ENCODE measurements at regions not wholly inside any gene's neighbourhood (a gene's known extent, or its start where the extent isn't known, plus 50 kb on each side); places are given as distances from the start of the nearest gene placed in this dataset.

DNA sequence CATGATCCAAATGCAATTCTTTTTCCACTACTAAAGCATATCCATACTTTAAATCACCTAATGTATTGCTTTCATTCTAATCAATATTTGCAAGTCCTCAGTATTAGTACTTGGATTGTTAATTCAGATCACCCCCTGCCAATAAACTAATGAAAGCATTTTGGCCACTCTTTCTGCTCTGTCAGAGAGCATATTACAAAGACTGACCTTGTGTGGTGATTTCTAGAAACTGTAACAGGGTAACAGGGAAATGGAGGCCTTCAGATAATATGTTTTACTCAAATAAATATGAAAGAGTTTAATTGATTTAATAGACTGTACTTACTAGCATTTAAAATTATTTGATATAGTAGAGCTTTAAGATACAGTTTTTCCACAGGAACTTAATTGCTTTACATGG, 453.0 kb downstream of the KCNJ3 start:
- no peaks in the 10 kb centered on the region for H3K79me2 ChIP-seq (ENCODE audit: control insufficient read depth, insufficient read depth, low read length)
- in situ Hi-C loops (cut with MboI) (no loop called here), intact Hi-C loops (cut with micrococcal nuclease) (no loop called here)
- no peak overlapping the region for H2AFZ ChIP-seq (ENCODE audit: low read depth, low read length)
- DNase-seq (ENCODE audit: extremely low read depth in 1 of 4, low spot score in 3 of 4) (no peak), FAIRE-seq (no peak), ATAC-seq (no peak)
- H3K9me1 ChIP-seq (ENCODE audit: control insufficient read depth, insufficient read depth, low read length): no peaks in the 10 kb centered on the region
- TF ChIP-seq, protein P1, sequence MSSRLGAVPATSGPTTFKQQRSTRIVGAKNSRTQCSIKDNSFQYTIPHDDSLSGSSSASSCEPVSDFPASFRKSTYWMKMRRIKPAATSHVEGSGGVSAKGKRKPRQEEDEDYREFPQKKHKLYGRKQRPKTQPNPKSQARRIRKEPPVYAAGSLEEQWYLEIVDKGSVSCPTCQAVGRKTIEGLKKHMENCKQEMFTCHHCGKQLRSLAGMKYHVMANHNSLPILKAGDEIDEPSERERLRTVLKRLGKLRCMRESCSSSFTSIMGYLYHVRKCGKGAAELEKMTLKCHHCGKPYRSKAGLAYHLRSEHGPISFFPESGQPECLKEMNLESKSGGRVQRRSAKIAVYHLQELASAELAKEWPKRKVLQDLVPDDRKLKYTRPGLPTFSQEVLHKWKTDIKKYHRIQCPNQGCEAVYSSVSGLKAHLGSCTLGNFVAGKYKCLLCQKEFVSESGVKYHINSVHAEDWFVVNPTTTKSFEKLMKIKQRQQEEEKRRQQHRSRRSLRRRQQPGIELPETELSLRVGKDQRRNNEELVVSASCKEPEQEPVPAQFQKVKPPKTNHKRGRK (tag; IDR thresholded peaks at IDR 0.05): no peak
- TF ChIP-seq TAF7 (tag; IDR thresholded peaks at IDR 0.05) (no peak), SP1 (CRISPR knock-in tag; IDR thresholded peaks at IDR 0.05) (no peak), MTA2 (IDR thresholded peaks at IDR 0.05; ENCODE audit: low read depth) (no peak), ZNF140 (CRISPR knock-in tag; IDR thresholded peaks at IDR 0.05) (no peak), HIVEP1 (CRISPR knock-in tag; IDR thresholded peaks at IDR 0.05) (no peak), FOS (IDR thresholded peaks at IDR 0.05; ENCODE audit: extremely low read depth, insufficient read length) (no peak), ZNF124 (CRISPR knock-in tag; IDR thresholded peaks at IDR 0.05) (no peak), THRAP3 (IDR thresholded peaks at IDR 0.05; ENCODE audit: borderline replicate concordance) (no peak), ZNF134 (CRISPR knock-in tag; conservative IDR thresholded peaks at IDR 0.05) (no peak), ZNF282 (CRISPR knock-in tag; IDR thresholded peaks at IDR 0.05) (no peak), ZNF644 (tag; IDR thresholded peaks at IDR 0.05; ENCODE audit: low read depth) (no peak)
- TF ChIP-seq, protein P2, sequence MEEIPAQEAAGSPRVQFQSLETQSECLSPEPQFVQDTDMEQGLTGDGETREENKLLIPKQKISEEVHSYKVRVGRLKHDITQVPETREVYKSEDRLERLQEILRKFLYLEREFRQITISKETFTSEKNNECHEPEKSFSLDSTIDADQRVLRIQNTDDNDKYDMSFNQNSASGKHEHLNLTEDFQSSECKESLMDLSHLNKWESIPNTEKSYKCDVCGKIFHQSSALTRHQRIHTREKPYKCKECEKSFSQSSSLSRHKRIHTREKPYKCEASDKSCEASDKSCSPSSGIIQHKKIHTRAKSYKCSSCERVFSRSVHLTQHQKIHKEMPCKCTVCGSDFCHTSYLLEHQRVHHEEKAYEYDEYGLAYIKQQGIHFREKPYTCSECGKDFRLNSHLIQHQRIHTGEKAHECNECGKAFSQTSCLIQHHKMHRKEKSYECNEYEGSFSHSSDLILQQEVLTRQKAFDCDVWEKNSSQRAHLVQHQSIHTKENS (CRISPR knock-in tag; IDR thresholded peaks at IDR 0.05): no peak
- TF ChIP-seq, protein P3, sequence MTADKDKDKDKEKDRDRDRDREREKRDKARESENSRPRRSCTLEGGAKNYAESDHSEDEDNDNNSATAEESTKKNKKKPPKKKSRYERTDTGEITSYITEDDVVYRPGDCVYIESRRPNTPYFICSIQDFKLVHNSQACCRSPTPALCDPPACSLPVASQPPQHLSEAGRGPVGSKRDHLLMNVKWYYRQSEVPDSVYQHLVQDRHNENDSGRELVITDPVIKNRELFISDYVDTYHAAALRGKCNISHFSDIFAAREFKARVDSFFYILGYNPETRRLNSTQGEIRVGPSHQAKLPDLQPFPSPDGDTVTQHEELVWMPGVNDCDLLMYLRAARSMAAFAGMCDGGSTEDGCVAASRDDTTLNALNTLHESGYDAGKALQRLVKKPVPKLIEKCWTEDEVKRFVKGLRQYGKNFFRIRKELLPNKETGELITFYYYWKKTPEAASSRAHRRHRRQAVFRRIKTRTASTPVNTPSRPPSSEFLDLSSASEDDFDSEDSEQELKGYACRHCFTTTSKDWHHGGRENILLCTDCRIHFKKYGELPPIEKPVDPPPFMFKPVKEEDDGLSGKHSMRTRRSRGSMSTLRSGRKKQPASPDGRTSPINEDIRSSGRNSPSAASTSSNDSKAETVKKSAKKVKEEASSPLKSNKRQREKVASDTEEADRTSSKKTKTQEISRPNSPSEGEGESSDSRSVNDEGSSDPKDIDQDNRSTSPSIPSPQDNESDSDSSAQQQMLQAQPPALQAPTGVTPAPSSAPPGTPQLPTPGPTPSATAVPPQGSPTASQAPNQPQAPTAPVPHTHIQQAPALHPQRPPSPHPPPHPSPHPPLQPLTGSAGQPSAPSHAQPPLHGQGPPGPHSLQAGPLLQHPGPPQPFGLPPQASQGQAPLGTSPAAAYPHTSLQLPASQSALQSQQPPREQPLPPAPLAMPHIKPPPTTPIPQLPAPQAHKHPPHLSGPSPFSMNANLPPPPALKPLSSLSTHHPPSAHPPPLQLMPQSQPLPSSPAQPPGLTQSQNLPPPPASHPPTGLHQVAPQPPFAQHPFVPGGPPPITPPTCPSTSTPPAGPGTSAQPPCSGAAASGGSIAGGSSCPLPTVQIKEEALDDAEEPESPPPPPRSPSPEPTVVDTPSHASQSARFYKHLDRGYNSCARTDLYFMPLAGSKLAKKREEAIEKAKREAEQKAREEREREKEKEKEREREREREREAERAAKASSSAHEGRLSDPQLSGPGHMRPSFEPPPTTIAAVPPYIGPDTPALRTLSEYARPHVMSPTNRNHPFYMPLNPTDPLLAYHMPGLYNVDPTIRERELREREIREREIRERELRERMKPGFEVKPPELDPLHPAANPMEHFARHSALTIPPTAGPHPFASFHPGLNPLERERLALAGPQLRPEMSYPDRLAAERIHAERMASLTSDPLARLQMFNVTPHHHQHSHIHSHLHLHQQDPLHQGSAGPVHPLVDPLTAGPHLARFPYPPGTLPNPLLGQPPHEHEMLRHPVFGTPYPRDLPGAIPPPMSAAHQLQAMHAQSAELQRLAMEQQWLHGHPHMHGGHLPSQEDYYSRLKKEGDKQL (CRISPR knock-in tag; IDR thresholded peaks at IDR 0.05; ENCODE audit: borderline replicate concordance): no peak
- no peak overlapping the region for H3K27ac ChIP-seq (ENCODE audit: extremely low read depth, low read depth, low read length)
- no peaks in the 10 kb centered on the region for H4K20me1 ChIP-seq (replicated peaks; ENCODE audit: control insufficient read depth, insufficient read depth, low read length)
- no peaks in the 10 kb centered on the region for H3K36me3 ChIP-seq (ENCODE audit: control insufficient read depth, insufficient read depth, low read length)
- BruUV-seq (replicated peaks): no TSS peak
- H3K4me2 ChIP-seq (ENCODE audit: insufficient read depth, low read length): no peak overlapping the region
- no peaks in the 10 kb centered on the region for H3K9me3 ChIP-seq (replicated peaks; ENCODE audit: control insufficient read depth, insufficient read depth, low read depth, low read length)
- ChIA-PET CTCF (ENCODE audit: low intra/inter-chr PET ratio) (no interaction called here), POLR2A (no interaction called here)
- no peaks in the 10 kb centered on the region for H3K4me1 ChIP-seq (replicated peaks in 1 of 2; ENCODE audit: control insufficient read depth in 2 of 2, insufficient read depth in 2 of 2, low read length in 2 of 2)
- no peaks in the 10 kb centered on the region for H3K27me3 ChIP-seq (ENCODE audit: control insufficient read depth in 2 of 2, insufficient read depth in 2 of 2, low read length in 2 of 2)
- no peak overlapping the region for H3K4me3 ChIP-seq
- H3K9ac ChIP-seq (ENCODE audit: insufficient read depth in 1 of 2, low read depth in 2 of 2, low read length in 2 of 2): no peak overlapping the region

Measured in K562 (cell line).